ENCODE measurements at regions not wholly inside any gene's neighbourhood (a gene's known extent, or its start where the extent isn't known, plus 50 kb on each side); places are given as distances from the start of the nearest gene placed in this dataset.

DNA sequence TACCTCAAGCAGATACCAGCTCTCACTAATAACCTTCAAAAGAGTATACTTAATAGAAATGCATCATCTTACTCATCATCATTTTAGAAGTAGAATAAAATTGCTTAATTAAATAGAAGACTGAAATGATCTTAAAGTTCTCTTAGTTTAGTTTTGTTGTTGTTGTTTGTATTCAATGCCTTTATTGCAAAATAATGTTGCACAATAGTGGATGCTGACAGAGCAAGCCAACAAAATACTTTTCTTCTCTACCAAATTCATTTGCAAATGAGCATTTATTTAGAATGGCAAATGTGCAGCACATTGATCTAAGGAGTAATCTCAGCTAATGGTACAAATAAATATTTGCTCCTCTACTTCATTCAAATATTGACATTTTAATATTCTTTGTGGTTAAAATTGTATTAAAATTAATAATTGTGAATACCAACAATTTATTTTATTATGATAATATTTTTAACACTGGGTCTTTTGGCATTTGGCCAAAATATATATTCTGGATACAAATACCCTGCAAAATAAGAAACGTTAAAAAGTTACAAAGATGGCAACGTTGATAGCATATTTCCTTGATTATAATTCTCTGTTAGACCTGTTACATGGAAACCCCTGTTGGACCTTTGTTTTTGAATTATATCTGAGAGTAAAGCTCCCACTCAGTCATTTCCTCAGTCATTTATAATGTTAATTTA is 496.1 kb downstream of the RERGL start:
- TF ChIP-seq, protein P1, sequence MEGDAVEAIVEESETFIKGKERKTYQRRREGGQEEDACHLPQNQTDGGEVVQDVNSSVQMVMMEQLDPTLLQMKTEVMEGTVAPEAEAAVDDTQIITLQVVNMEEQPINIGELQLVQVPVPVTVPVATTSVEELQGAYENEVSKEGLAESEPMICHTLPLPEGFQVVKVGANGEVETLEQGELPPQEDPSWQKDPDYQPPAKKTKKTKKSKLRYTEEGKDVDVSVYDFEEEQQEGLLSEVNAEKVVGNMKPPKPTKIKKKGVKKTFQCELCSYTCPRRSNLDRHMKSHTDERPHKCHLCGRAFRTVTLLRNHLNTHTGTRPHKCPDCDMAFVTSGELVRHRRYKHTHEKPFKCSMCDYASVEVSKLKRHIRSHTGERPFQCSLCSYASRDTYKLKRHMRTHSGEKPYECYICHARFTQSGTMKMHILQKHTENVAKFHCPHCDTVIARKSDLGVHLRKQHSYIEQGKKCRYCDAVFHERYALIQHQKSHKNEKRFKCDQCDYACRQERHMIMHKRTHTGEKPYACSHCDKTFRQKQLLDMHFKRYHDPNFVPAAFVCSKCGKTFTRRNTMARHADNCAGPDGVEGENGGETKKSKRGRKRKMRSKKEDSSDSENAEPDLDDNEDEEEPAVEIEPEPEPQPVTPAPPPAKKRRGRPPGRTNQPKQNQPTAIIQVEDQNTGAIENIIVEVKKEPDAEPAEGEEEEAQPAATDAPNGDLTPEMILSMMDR (IDR thresholded peaks at IDR 0.05; ENCODE audit: low read depth, low read length, poor library complexity, severe bottlenecking): no peak
- TF ChIP-seq EZH2phosphoT487 (IDR thresholded peaks at IDR 0.05; ENCODE audit: borderline replicate concordance, low read length): no peak
